ENCODE measurements at regions not wholly inside any gene's neighbourhood (a gene's known extent, or its start where the extent isn't known, plus 50 kb on each side); places are given as distances from the start of the nearest gene placed in this dataset.
"Not testable (repeated sequence)": the region's sequence is repeated elsewhere in the genome, so short reads cannot be mapped to it uniquely, and the experiment has no call there.

DNA sequence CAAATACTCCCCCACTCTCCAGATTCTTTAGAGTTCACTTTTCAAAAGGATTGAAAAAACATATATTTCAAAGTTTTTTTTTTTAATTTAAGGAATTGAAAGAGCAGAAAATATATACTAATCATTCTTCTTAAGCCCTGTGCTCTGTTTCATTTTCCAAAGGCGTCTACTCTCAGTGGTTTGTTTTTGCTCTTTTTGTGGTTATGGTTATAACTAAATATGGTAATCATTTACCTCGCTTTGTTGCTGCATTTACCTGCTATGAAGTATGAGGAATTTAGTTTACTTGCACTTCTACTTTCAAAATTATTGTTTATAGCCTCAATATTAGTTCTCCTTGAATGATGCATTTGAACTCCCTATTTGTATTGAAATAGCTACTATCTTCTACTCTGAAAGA, 55.9 kb upstream of the LRRK2 start:
- 21 to 45% (median 26%) methylated on average over 2 of the region's 2 CpGs for WGBS, 5 donors
- H3K27ac ChIP-seq, result no peak overlapping the region
- no peak for TF ChIP-seq POLR2A (IDR thresholded peaks at IDR 0.05)
- TF ChIP-seq, protein P1, sequence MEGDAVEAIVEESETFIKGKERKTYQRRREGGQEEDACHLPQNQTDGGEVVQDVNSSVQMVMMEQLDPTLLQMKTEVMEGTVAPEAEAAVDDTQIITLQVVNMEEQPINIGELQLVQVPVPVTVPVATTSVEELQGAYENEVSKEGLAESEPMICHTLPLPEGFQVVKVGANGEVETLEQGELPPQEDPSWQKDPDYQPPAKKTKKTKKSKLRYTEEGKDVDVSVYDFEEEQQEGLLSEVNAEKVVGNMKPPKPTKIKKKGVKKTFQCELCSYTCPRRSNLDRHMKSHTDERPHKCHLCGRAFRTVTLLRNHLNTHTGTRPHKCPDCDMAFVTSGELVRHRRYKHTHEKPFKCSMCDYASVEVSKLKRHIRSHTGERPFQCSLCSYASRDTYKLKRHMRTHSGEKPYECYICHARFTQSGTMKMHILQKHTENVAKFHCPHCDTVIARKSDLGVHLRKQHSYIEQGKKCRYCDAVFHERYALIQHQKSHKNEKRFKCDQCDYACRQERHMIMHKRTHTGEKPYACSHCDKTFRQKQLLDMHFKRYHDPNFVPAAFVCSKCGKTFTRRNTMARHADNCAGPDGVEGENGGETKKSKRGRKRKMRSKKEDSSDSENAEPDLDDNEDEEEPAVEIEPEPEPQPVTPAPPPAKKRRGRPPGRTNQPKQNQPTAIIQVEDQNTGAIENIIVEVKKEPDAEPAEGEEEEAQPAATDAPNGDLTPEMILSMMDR (IDR thresholded peaks at IDR 0.05 in 8 of 11, conservative IDR thresholded peaks at IDR 0.05 in 3 of 11), result no peak
- TF ChIP-seq POLR2AphosphoS5 (IDR thresholded peaks at IDR 0.05), result no peak
- intact Hi-C loops (cut with DNase I; ENCODE audit: low total_unique reads), result no loop called here
- H3K4me3 ChIP-seq, result no peak overlapping the region
- DNase-seq, result no peak
- peaks cover 0 to 28% (median 0%) of the 10 kb centered on the region in 6 donors for H3K4me1 ChIP-seq
- no peaks in the 10 kb centered on the region for H3K27me3 ChIP-seq (replicated peaks in 1 of 7)
- H3K9me3 ChIP-seq, result peaks cover 0 to 10% (median 6%) of the 10 kb centered on the region in 8 donors
- no peaks in the 10 kb centered on the region for H3K36me3 ChIP-seq

DNA sequence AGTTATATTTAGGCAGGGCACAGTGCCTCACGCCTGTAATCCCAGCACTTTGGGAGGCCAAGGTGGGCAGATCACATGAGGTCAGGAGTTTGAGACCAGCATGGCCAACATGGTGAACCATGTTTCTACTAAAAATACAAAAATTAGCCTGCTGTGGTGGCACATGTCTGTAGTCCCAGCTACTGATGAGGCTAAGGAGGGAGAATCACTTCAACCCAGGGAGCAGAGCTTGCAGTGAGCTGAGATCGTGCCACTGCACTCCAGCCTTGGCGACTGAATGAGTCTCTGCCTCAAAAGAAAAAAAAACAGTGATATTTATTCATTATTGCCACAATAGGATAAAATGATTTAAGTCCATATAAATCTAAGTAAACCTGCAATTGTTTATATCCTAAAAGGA, 56.4 kb upstream of the LRRK2 start:
- Histone ChIP-seq H3K4me1 (peaks cover 0 to 28% (median 0%) of the 10 kb centered on the region in 6 donors), H3K9me3 (peaks cover 0 to 15% (median 10%) of the 10 kb centered on the region in 8 donors)
- H3K4me3 ChIP-seq; H3K36me3 ChIP-seq; H3K27ac ChIP-seq; H3K27me3 ChIP-seq (replicated peaks in 1 of 7); intact Hi-C loops (cut with DNase I; ENCODE audit: low total_unique reads); DNase-seq: not testable (repeated sequence)
- 77 to 88% (median 79%) methylated on average over 3 of the region's 3 CpGs for WGBS, 5 donors

DNA sequence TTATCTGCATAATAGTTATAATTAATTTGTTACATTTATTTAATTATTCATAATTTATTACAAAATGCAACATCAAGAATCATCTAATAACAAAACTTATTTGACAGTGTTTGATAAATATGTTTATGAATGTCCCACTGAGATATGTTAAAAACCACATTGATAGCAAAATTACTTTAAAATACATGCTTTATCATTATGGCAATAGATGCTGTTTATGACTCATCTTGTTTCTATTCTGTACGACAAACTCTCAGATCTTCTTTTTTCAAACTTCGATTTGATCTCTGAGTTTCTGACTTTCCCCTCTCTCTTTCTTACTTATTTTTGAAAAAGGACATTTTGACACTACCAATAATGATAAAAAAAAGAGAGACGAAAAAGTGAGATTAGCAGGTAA, 56.8 kb upstream of the LRRK2 start:
- H3K9me3 ChIP-seq, result peaks cover 0 to 19% (median 14%) of the 10 kb centered on the region in 8 donors
- H3K27ac ChIP-seq, result no peak overlapping the region
- DNase-seq, result no peak
- H3K4me3 ChIP-seq, result no peak overlapping the region
- H3K27me3 ChIP-seq (replicated peaks in 1 of 7), result no peaks in the 10 kb centered on the region
- TF ChIP-seq, protein P1 (IDR thresholded peaks at IDR 0.05 in 8 of 11, conservative IDR thresholded peaks at IDR 0.05 in 3 of 11), result no peak
- no peak for TF ChIP-seq POLR2A (IDR thresholded peaks at IDR 0.05)
- no peak for TF ChIP-seq POLR2AphosphoS5 (IDR thresholded peaks at IDR 0.05)
- WGBS, 5 donors, result 56 to 65% (median 59%) methylated on average over 3 of the region's 3 CpGs
- intact Hi-C loops (cut with DNase I; ENCODE audit: low total_unique reads), result no loop called here
- no peaks in the 10 kb centered on the region for H3K36me3 ChIP-seq
- H3K4me1 ChIP-seq, result peaks cover 0 to 28% (median 0%) of the 10 kb centered on the region in 6 donors

DNA sequence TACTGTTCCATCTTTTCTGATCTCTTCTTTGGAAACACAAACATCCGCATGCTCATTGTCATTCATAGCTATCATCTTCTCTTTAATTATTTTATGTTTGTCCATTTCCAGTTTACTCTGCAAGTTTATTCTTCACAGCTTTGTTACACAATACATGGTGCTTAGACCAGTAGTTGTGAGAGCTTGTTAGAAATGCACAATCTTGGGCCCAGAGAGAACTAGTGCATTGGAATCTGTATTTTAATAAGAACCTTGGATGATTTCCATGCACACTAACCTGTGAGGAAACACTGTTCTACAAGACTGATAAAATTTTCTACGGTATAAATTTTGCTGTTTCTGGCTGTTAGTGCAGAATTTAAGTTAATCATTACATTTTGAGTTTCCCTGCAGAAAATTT, 59.3 kb upstream of the SLC2A13 start:
- no peak overlapping the region for H3K4me3 ChIP-seq
- H3K27me3 ChIP-seq (replicated peaks in 1 of 7), result no peaks in the 10 kb centered on the region
- H3K27ac ChIP-seq, result no peak overlapping the region
- 76 to 97% (median 95%) methylated on average over 2 of the region's 2 CpGs for WGBS, 5 donors
- H3K4me1 ChIP-seq, result peaks cover 0 to 13% (median 0%) of the 10 kb centered on the region in 6 donors
- peaks cover 0 to 36% (median 28%) of the 10 kb centered on the region in 8 donors for H3K9me3 ChIP-seq
- intact Hi-C loops (cut with DNase I; ENCODE audit: low total_unique reads), result no loop called here
- no peaks in the 10 kb centered on the region for H3K36me3 ChIP-seq
- TF ChIP-seq, protein P1 (IDR thresholded peaks at IDR 0.05 in 8 of 11, conservative IDR thresholded peaks at IDR 0.05 in 3 of 11), result no peak
- no peak for TF ChIP-seq POLR2A (IDR thresholded peaks at IDR 0.05)
- no peak for TF ChIP-seq POLR2AphosphoS5 (IDR thresholded peaks at IDR 0.05)
- DNase-seq, result no peak

DNA sequence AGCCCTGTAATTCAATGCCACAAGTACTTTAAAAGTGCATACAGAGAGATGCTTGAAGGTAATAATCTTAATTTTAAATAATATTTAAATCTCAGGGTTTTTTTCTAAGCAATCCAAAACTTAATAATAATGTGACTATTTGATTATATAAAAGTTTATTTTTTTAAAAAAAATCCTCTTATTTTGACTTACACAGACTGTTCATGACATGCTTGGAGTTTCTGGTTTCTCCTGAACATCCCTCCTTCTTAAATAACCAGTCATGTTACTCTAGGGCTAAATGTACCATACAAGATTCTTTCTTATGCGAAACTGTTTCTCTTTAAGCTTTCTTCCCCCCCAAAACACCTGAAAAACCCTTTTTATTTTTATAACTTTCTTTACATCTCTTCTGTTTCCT, 58.2 kb upstream of the SLC2A13 start:
- intact Hi-C loops (cut with DNase I; ENCODE audit: low total_unique reads), result no loop called here
- Histone ChIP-seq H3K27ac (no peak overlapping the region), H3K4me1 (peaks cover 0 to 16% (median 2%) of the 10 kb centered on the region in 6 donors), H3K36me3 (no peaks in the 10 kb centered on the region), H3K4me3 (no peak overlapping the region), H3K27me3 (replicated peaks in 1 of 7) (no peaks in the 10 kb centered on the region), H3K9me3 (peaks cover 0 to 36% (median 28%) of the 10 kb centered on the region in 8 donors)
- DNase-seq, result no peak
- WGBS, 5 donors, result 74 to 97% (median 85%) methylated on average over 1 of the region's 1 CpG
- TF ChIP-seq POLR2A (IDR thresholded peaks at IDR 0.05) (no peak), POLR2AphosphoS5 (IDR thresholded peaks at IDR 0.05) (no peak)
- TF ChIP-seq, protein P1 (IDR thresholded peaks at IDR 0.05 in 8 of 11, conservative IDR thresholded peaks at IDR 0.05 in 3 of 11), result no peak
